ENCODE measurements at regions not wholly inside any gene's neighbourhood (a gene's known extent, or its start where the extent isn't known, plus 50 kb on each side); places are given as distances from the start of the nearest gene placed in this dataset.

DNA sequence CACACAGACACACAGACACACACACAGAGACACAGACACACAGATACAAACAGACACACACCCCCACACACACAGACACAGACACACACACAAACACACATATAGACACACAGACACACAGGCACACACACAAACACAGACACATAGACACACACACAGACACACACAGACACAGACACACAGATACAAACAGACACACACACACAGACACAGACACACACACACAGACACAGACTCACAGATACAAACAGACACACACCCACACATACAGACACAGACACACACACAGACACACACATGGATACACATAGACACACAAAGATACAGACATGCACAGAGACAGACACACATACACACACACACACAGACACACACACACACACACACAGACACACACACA is 174.5 kb downstream of the URI1 start:
- Histone ChIP-seq H3K27me3 (no peaks in the 10 kb centered on the region), H3K4me1 (peaks cover 6% of the 10 kb centered on the region; the same call in 1 of the 2 replicates), H3K36me3 (no peaks in the 10 kb centered on the region), H3K4me3 (ENCODE audit: low read depth, low read length) (no peak overlapping the region), H3K9me3 (no peaks in the 10 kb centered on the region)
- TF ChIP-seq, protein P1, sequence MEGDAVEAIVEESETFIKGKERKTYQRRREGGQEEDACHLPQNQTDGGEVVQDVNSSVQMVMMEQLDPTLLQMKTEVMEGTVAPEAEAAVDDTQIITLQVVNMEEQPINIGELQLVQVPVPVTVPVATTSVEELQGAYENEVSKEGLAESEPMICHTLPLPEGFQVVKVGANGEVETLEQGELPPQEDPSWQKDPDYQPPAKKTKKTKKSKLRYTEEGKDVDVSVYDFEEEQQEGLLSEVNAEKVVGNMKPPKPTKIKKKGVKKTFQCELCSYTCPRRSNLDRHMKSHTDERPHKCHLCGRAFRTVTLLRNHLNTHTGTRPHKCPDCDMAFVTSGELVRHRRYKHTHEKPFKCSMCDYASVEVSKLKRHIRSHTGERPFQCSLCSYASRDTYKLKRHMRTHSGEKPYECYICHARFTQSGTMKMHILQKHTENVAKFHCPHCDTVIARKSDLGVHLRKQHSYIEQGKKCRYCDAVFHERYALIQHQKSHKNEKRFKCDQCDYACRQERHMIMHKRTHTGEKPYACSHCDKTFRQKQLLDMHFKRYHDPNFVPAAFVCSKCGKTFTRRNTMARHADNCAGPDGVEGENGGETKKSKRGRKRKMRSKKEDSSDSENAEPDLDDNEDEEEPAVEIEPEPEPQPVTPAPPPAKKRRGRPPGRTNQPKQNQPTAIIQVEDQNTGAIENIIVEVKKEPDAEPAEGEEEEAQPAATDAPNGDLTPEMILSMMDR (IDR thresholded peaks at IDR 0.05; ENCODE audit: low read depth, low read length) = no peak
- no peak for DNase-seq

- Histone ChIP-seq H3K4me3 (ENCODE audit: low read depth, low read length) (no peak overlapping the region), H3K4me1 (0 out of 2 replicates have a peak, but pooled peaks cover 4% of the 10 kb centered on the region), H3K27me3 (no peaks in the 10 kb centered on the region), H3K9me3 (no peaks in the 10 kb centered on the region), H3K36me3 (no peaks in the 10 kb centered on the region)
- TF ChIP-seq, protein P1 (IDR thresholded peaks at IDR 0.05; ENCODE audit: low read depth, low read length) = no peak
- DNase-seq = no peak
These were observed 175.0 kb downstream of the URI1 start for GRCh38 chr19:30116984-30117555.

DNA sequence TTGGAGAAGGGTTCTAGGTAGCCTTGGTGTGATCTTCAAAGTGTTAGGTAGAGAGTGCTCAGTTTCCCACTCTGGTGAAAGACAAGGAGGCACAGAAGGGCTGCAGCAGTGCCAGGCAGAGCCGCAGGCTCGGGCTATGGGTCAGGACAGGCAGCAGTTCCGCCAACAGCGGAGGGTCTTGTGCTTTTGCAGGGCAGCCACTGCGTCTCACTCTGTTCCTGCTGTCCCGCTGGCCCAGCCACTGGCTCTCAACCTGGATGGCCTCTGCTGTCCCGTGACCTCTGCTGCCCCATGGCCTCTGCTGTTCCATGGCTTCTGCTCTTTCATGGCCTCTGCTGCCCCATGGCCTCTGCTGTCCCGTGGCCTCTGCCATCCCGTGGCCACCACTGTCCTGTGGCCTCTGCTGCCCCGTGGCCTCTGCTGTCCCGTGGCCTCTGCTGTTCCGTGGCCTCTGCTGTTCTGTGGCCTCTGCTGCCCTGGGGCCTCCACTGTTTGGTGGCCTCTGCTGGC is 175.7 kb downstream of the URI1 start:
- no peak overlapping the region for H3K4me3 ChIP-seq (ENCODE audit: low read depth, low read length)
- TF ChIP-seq, protein P1 (IDR thresholded peaks at IDR 0.05; ENCODE audit: low read depth, low read length) = no peak
- no peaks in the 10 kb centered on the region for H3K36me3 ChIP-seq
- H3K9me3 ChIP-seq = no peaks in the 10 kb centered on the region
- no peaks in the 10 kb centered on the region for H3K27me3 ChIP-seq
- 0 out of 2 replicates have a peak, but pooled peaks cover 4% of the 10 kb centered on the region for H3K4me1 ChIP-seq
- DNase-seq = no peak

DNA sequence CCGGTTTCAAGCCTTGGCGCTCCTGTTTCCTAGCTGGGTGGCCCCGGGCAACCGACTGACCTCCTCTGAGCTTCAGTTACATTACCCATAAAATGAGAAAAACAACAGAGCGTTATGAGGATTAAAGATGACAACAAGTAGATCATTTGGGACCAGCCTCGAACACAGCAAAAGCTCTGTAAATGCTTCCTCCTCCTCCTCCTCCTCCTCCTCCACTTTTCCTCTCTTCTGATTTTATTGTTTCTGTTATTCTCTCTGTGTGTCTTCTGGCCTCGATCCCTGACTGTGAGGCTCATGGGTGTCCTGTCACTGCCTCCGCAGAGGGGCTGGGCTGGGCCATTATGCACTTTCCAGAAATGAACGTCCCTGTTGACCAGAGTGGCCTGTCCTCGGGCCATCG is 176.2 kb downstream of the URI1 start:
- 0 out of 2 replicates have a peak, but pooled peaks cover 4% of the 10 kb centered on the region for H3K4me1 ChIP-seq
- no peaks in the 10 kb centered on the region for H3K27me3 ChIP-seq
- TF ChIP-seq, protein P1 (IDR thresholded peaks at IDR 0.05; ENCODE audit: low read depth, low read length) = no peak
- H3K36me3 ChIP-seq = no peaks in the 10 kb centered on the region
- DNase-seq = no peak
- H3K9me3 ChIP-seq = no peaks in the 10 kb centered on the region
- H3K4me3 ChIP-seq (ENCODE audit: low read depth, low read length) = no peak overlapping the region

DNA sequence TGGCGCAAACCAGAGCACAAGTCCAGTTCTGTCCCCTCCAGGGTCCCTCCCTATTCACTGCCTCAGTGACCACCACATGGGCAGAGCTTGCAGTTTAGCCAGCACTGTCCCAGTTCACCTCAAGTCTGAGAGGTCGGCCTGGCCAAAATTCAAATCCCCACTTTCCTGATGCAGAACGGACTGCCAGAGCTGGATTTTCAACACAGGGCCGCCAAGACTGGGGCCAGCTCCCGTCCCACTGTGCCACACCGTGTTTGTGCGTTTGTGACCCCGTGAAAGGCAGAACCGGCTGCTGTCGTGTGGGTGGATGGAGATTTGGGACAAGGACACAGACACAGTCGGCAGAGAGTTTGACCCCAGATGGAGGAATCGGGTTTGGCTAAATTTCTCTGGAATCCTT is 176.7 kb downstream of the URI1 start:
- DNase-seq = no peak
- H3K27me3 ChIP-seq = no peaks in the 10 kb centered on the region
- no peaks in the 10 kb centered on the region for H3K36me3 ChIP-seq
- no peak overlapping the region for H3K4me3 ChIP-seq (ENCODE audit: low read depth, low read length)
- H3K4me1 ChIP-seq = 0 out of 2 replicates have a peak, but pooled peaks cover 4% of the 10 kb centered on the region
- no peaks in the 10 kb centered on the region for H3K9me3 ChIP-seq
- TF ChIP-seq, protein P1 (IDR thresholded peaks at IDR 0.05; ENCODE audit: low read depth, low read length) = no peak

DNA sequence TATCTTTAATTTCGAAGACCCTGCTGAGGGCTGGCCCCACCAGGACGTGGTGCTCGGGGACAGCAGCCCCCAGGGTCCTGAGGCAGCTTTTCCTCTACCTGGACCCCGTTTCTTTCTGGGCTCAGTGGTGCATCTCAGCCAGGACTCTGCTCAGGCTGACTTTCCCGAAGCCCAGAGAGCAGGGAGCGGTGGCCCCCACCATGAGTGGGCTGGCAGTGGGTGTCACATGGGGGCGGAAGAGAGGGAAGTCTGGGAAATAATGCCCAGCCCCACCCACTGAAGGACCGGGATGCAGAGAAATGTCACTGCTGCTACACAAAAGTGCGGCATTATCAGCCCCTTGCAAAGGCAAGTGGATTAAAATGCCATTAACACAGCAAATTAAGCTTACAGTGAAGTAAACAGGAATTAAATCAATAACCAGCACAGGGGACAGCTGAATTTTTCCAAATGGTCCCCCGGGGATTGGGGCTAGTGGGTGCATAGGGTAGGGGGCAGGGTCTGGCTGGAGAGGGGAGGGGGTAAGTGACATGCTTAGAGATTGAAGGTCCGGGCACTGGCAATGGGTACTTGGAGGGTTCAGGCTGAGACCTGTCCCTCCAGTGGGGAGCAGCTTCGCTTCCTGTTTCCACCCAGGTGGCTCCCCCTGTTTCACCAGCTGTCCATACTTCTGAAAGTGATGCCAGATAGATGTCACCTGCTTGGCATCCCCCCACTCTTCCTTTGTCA is 177.3 kb downstream of the URI1 start:
- peak; percentile 43 for DNase-seq
- Histone ChIP-seq H3K4me3 (ENCODE audit: low read depth, low read length) (peak overlapping the region; percentile 7; the same call in 1 of the 2 replicates), H3K4me1 (0 out of 2 replicates have a peak, but pooled peaks cover 4% of the 10 kb centered on the region), H3K9me3 (no peaks in the 10 kb centered on the region), H3K36me3 (no peaks in the 10 kb centered on the region), H3K27me3 (no peaks in the 10 kb centered on the region)
- TF ChIP-seq, protein P1 (IDR thresholded peaks at IDR 0.05; ENCODE audit: low read depth, low read length) = no peak

Measured in BE2C (cell line).